ENCODE measurements at regions not wholly inside any gene's neighbourhood (a gene's known extent, or its start where the extent isn't known, plus 50 kb on each side); places are given as distances from the start of the nearest gene placed in this dataset.

DNA sequence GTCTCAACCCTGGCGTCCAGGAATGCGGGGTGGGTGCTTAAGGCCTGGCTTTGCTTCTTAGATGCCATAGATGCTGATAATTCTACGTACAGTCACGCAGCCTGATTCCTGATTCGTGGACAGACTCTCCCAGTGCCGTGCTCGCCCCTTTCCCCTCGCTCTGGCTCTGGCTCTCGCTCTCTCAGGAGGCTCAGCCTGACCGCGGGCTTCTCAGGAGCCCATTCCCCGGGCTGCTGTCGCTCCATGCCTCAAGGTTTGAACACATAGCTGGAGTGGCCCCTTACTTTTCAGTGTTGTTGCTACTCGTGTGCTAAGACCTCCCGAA is 59.2 kb upstream of the ZC4H2 start:
- H3K9me3 ChIP-seq (ENCODE audit: low read length), result no peaks in the 10 kb centered on the region
- H3K9me2 ChIP-seq (ENCODE audit: insufficient read depth, low read length), result no peaks in the 10 kb centered on the region
- peak overlapping the region; percentile 71 for H3K9ac ChIP-seq (ENCODE audit: low read length)
- peak overlapping the region; percentile 14 for H2AFZ ChIP-seq (ENCODE audit: low read depth, low read length)
- peaks cover 14% of the 10 kb centered on the region for H3K79me2 ChIP-seq (replicated peaks; ENCODE audit: insufficient read depth, low read length)
- peak overlapping the region; percentile 80 for H3K4me3 ChIP-seq (ENCODE audit: low read length)
- H3F3A ChIP-seq (ENCODE audit: insufficient read depth, low read length, poor library complexity, severe bottlenecking), result no peaks in the 10 kb centered on the region
- H3K27me3 ChIP-seq (ENCODE audit: insufficient read depth, low read depth, low read length), result no peaks in the 10 kb centered on the region
- H4K20me1 ChIP-seq (ENCODE audit: insufficient read depth), result no peaks in the 10 kb centered on the region
- H3K27ac ChIP-seq (ENCODE audit: low read length), result peak overlapping the region; percentile 74
- TF ChIP-seq TAF1 (IDR thresholded peaks at IDR 0.05; ENCODE audit: low read depth), result no peak
- no peak for TF ChIP-seq EP300 (conservative IDR thresholded peaks at IDR 0.05; ENCODE audit: poor library complexity, severe bottlenecking)
- TF ChIP-seq RAD21 (conservative IDR thresholded peaks at IDR 0.05), result no peak
- no peak for TF ChIP-seq SMC3 (conservative IDR thresholded peaks at IDR 0.05; ENCODE audit: poor library complexity)
- TF ChIP-seq EZH2 (IDR thresholded peaks at IDR 0.05; ENCODE audit: borderline replicate concordance, insufficient read depth, low read length, poor library complexity, severe bottlenecking), result no peak
- TF ChIP-seq, protein P1, sequence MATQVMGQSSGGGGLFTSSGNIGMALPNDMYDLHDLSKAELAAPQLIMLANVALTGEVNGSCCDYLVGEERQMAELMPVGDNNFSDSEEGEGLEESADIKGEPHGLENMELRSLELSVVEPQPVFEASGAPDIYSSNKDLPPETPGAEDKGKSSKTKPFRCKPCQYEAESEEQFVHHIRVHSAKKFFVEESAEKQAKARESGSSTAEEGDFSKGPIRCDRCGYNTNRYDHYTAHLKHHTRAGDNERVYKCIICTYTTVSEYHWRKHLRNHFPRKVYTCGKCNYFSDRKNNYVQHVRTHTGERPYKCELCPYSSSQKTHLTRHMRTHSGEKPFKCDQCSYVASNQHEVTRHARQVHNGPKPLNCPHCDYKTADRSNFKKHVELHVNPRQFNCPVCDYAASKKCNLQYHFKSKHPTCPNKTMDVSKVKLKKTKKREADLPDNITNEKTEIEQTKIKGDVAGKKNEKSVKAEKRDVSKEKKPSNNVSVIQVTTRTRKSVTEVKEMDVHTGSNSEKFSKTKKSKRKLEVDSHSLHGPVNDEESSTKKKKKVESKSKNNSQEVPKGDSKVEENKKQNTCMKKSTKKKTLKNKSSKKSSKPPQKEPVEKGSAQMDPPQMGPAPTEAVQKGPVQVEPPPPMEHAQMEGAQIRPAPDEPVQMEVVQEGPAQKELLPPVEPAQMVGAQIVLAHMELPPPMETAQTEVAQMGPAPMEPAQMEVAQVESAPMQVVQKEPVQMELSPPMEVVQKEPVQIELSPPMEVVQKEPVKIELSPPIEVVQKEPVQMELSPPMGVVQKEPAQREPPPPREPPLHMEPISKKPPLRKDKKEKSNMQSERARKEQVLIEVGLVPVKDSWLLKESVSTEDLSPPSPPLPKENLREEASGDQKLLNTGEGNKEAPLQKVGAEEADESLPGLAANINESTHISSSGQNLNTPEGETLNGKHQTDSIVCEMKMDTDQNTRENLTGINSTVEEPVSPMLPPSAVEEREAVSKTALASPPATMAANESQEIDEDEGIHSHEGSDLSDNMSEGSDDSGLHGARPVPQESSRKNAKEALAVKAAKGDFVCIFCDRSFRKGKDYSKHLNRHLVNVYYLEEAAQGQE (IDR thresholded peaks at IDR 0.05; ENCODE audit: borderline replicate concordance), result no peak
- H3K4me2 ChIP-seq (ENCODE audit: low read length), result no peak overlapping the region
- H3K36me3 ChIP-seq (ENCODE audit: insufficient read depth, low read length), result no peaks in the 10 kb centered on the region

DNA sequence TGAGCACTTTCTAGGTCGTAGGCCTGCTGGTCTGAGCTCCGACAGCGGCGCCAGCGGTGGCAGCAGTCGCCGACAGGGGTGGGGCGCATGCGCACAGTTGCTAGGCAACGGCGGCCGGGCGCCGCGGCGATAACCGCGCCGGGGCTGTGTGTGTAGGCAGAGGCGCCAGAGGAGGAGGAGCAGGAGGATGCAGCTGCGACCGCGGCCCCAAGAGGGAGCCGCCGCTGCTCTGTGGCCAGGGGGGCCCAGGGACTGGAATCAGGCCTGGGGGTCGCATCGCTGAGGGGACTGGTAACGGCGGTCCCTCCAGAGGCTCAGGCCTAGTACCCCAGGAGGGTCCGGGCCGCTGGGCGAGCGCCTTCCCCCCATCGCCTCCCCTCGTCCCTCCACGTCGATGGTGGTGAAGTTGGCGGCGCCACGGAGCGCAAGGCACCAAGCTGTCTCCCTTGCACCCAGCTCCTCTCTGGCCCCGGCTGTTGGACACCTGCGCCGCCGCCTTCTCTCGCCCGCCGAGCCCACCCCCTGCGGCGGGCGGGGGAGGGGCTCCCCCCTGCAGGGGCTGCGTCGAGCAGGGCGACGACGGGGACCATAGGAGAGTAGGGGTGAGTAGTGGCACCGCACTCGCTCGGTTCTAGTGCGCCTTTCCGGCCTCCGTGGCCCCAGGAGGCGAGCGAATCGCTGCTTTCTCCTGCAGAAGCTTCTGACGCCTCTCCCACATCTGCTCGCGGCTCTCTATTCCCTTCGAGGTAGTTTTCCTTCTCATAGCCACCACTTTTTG is 58.6 kb upstream of the ZC4H2 start, which contains the start of gene ZC3H12B:
ZC3H12B (plus strand) TSS at position 159 of the 778 bp plus-strand sequence.
- peak within 1 kb of the TSS; percentile 74 for H3K27ac ChIP-seq (ENCODE audit: low read length)
- peak within 1 kb of the TSS; percentile 71 for H3K9ac ChIP-seq (ENCODE audit: low read length)
- H3K36me3 ChIP-seq (ENCODE audit: insufficient read depth, low read length), result no peaks in the 10 kb centered on the region
- peaks cover 14% of the 10 kb centered on the region for H3K79me2 ChIP-seq (replicated peaks; ENCODE audit: insufficient read depth, low read length)
- H4K20me1 ChIP-seq (ENCODE audit: insufficient read depth), result no peaks in the 10 kb centered on the region
- no peaks in the 10 kb centered on the region for H3K9me3 ChIP-seq (ENCODE audit: low read length)
- no peaks in the 10 kb centered on the region for H3K9me2 ChIP-seq (ENCODE audit: insufficient read depth, low read length)
- H3F3A ChIP-seq (ENCODE audit: insufficient read depth, low read length, poor library complexity, severe bottlenecking), result no peaks in the 10 kb centered on the region
- H2AFZ ChIP-seq (ENCODE audit: low read depth, low read length), result peak within 1 kb of the TSS; percentile 33
- H3K4me3 ChIP-seq (ENCODE audit: low read length), result peak within 1 kb of the TSS; percentile 80
- H3K27me3 ChIP-seq (ENCODE audit: insufficient read depth, low read depth, low read length), result no peaks in the 10 kb centered on the region
- H3K4me2 ChIP-seq (ENCODE audit: low read length), result no peak within 1 kb of the TSS
- TF ChIP-seq TAF1 (IDR thresholded peaks at IDR 0.05; ENCODE audit: low read depth), result peak; percentile 70
- peak; percentile 74 for TF ChIP-seq POLR2AphosphoS5 (IDR thresholded peaks at IDR 0.05)
- TF ChIP-seq EP300 (conservative IDR thresholded peaks at IDR 0.05; ENCODE audit: poor library complexity, severe bottlenecking), result no peak
- TF ChIP-seq RAD21 (conservative IDR thresholded peaks at IDR 0.05), result peak; percentile 58
- TF ChIP-seq SMC3 (conservative IDR thresholded peaks at IDR 0.05; ENCODE audit: poor library complexity), result peak; percentile 62
- TF ChIP-seq, protein P2, sequence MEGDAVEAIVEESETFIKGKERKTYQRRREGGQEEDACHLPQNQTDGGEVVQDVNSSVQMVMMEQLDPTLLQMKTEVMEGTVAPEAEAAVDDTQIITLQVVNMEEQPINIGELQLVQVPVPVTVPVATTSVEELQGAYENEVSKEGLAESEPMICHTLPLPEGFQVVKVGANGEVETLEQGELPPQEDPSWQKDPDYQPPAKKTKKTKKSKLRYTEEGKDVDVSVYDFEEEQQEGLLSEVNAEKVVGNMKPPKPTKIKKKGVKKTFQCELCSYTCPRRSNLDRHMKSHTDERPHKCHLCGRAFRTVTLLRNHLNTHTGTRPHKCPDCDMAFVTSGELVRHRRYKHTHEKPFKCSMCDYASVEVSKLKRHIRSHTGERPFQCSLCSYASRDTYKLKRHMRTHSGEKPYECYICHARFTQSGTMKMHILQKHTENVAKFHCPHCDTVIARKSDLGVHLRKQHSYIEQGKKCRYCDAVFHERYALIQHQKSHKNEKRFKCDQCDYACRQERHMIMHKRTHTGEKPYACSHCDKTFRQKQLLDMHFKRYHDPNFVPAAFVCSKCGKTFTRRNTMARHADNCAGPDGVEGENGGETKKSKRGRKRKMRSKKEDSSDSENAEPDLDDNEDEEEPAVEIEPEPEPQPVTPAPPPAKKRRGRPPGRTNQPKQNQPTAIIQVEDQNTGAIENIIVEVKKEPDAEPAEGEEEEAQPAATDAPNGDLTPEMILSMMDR (IDR thresholded peaks at IDR 0.05; ENCODE audit: poor library complexity, severe bottlenecking), result peak; percentile 73
- TF ChIP-seq MXI1 (conservative IDR thresholded peaks at IDR 0.05; ENCODE audit: poor library complexity, severe bottlenecking), result peak; percentile 33
- TF ChIP-seq, protein P1 (IDR thresholded peaks at IDR 0.05; ENCODE audit: borderline replicate concordance), result no peak
- no peak for TF ChIP-seq EZH2 (IDR thresholded peaks at IDR 0.05; ENCODE audit: borderline replicate concordance, insufficient read depth, low read length, poor library complexity, severe bottlenecking)

All from neural cell (in vitro differentiated cells).